CD4-positive, alpha-beta T cell (primary cell): ENCODE measurements at regions not wholly inside any gene's neighbourhood (a gene's known extent, or its start where the extent isn't known, plus 50 kb on each side); places are given as distances from the start of the nearest gene placed in this dataset.
"Not testable (repeated sequence)": the region's sequence is repeated elsewhere in the genome, so short reads cannot be mapped to it uniquely, and the experiment has no call there.

Experiments used
- ATAC-seq: fragments of 200-7000 bp; cut with Tn5 transposase; one replicate; pipeline ENCODE4 v1.10.0; 2022; ENCODE audit warnings: mild to moderate bottlenecking; ENCODE audit not compliant: poor library complexity
- CTCF ChIA-PET: fragments of 350-600 bp; sonication (Branson Sonifier 250); formaldehyde crosslinking; loops from one replicate; lab custom pipeline; 2021; ENCODE audit warnings: antibody characterized with exemption, inconsistent platforms; lab: Charles Lee
- POLR2A ChIA-PET: fragments of 350-600 bp; sonication (Branson Sonifier 250); formaldehyde crosslinking; loops from one replicate; lab custom pipeline; 2021; ENCODE audit warnings: antibody characterized with exemption, inconsistent platforms; lab: Charles Lee
- DNase-seq, 14 experiments: peaks; one replicate each; pipeline ENCODE4 v3.0.0-alpha.2; 2013 to 2020; ENCODE audit warnings: mixed read lengths in 2 of 14
- H3K27ac ChIP-seq, 2 donors: one replicate each; pipeline versions ENCODE4 v1.5.1 to v1.7.0; 2013; ENCODE audit warnings: low read length in 2 of 2, low read depth in 1 of 2, mild to moderate bottlenecking in 1 of 2
- H3K27me3 ChIP-seq, 2 experiments: 1 replicate in 1 of 2; 2 replicates in 1 of 2; pipeline versions ENCODE4 v1.6.1 to v1.7.0; 2013; ENCODE audit warnings: low read length in 2 of 2, control low read depth in 1 of 2, mild to moderate bottlenecking in 1 of 2, moderate library complexity in 1 of 2; ENCODE audit not compliant: insufficient read depth in 2 of 2, control insufficient read depth in 1 of 2
- H3K36me3 ChIP-seq: one replicate; pipeline ENCODE4 v1.6.1; 2013; ENCODE audit warnings: low read length, control low read depth; ENCODE audit not compliant: insufficient read depth
- H3K4me1 ChIP-seq: one replicate; pipeline ENCODE4 v1.6.1; 2013; ENCODE audit warnings: low read length, control low read depth; ENCODE audit not compliant: insufficient read depth
- H3K4me3 ChIP-seq: one replicate; pipeline ENCODE4 v1.5.1; 2013; ENCODE audit warnings: mild to moderate bottlenecking, low read length, moderate library complexity
- H3K9me3 ChIP-seq, 2 experiments: 1 replicate in 1 of 2; 2 replicates in 1 of 2; pipeline versions ENCODE4 v1.6.1 to v1.7.0; 2013; ENCODE audit warnings: low read length in 2 of 2, mild to moderate bottlenecking in 2 of 2, control low read depth in 1 of 2, moderate library complexity in 1 of 2; ENCODE audit not compliant: control insufficient read depth in 1 of 2, insufficient read depth in 1 of 2
- H3K27ac Mint-ChIP-seq: one replicate; pipeline ENCODE4 v1.8.0; 2020; ENCODE audit warnings: mixed read lengths
- H3K27me3 Mint-ChIP-seq: one replicate; pipeline ENCODE4 v1.8.0; 2021; ENCODE audit warnings: mixed read lengths
- H3K36me3 Mint-ChIP-seq: one replicate; pipeline ENCODE4 v1.8.0; 2021; ENCODE audit warnings: low read depth, mixed read lengths
- H3K4me1 Mint-ChIP-seq: one replicate; pipeline ENCODE4 v1.8.0; 2021; ENCODE audit warnings: low read depth, mixed read lengths
- H3K4me3 Mint-ChIP-seq: one replicate; pipeline ENCODE4 v1.8.0; 2020; ENCODE audit warnings: mild to moderate bottlenecking, mixed read lengths
- H3K9me3 Mint-ChIP-seq: one replicate; pipeline ENCODE4 v1.8.0; 2020; ENCODE audit warnings: mixed read lengths
- intact Hi-C, 2 experiments: fragments of 100-400 bp; cut with DNase I in 1 of 2; cut with micrococcal nuclease in 1 of 2; formaldehyde crosslinking; loops; one replicate each; pipeline versions ENCODE4 v1.15.1 to v1.9.0; 2023 to 2025; cut with DNase I, micrococcal nuclease
- TF ChIP-seq, protein P1 (sequence below): fragments of 200-600 bp; IDR thresholded peaks from one replicate; pipeline ENCODE4 v1.8.0; 2022; ENCODE audit warnings: antibody characterized with exemption, mild to moderate bottlenecking

DNA sequence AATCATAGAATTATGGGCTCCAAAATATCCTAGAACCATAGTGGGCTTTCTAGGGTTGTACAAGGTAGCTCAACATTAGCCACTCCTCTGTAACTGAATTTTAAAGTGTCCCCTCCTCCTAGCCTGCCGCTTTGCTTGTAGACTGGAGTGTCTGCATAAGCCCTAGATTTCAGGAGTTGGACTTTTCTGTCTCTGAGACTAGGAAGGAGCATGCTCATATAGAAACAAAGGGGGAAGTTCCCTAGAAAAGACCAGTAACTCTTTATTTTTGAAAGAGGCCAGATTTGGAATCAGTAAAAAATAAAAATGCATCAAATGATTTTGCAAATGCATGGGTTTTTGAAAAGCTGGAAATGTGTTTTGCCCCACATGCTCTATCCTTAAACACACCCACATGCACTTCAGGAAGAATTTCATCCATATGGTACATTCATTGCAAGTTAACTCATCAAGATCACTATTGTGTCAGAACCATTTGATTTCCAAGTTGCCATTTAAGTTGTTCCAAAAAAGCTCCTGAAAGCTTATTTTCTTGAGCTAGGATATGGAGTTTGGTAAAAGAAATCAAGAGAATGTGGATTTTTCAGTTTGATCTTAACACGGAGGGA, 121.0 kb upstream of the NR3C1 start:
- H3K4me3 Mint-ChIP-seq, result no peak overlapping the region
- no peak for ATAC-seq
- CTCF ChIA-PET, result interaction anchor here (1.2 to 2.1 kb wide), 2 partner anchors 21 to 52 kb away, joined by 3 to 5 read pairs; no protein-coding TSS in a partner anchor

DNA sequence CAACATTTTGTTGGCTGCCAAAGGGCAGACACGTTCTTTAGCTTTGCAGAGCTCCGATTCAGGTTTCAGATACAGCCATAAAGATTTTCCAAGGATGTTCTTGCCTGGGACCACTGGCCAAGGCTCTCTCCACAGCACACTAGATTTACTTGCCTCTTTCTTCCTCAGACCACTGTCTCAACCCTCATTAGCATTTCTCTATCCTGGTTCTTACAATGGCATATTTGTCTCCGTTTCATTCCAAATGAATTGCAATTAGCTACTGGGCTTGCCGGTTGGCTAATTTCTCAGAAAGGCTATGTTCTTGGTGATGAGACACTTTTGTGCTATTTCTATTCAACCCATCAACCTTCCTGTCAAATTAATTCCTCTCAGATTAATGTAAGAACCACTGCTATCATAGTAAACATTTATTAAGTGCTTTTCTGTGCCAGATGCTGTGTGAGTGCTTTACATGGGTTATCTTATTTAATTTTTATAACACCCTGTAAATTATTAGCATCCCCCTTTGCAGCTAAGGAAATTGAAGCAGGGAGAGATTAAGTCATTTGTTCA, 118.4 kb upstream of the NR3C1 start:
- intact Hi-C loops, result no loop called here
- H3K4me3 Mint-ChIP-seq, result no peak overlapping the region
- ChIA-PET POLR2A (interaction anchor here (0.7 kb wide), 1 partner anchor 119 kb away, joined by 3 read pairs; the partner anchor contains the start of gene NR3C1), CTCF (no interaction called here)
- peaks cover 4% of the 10 kb centered on the region for H3K27me3 Mint-ChIP-seq
- no peaks in the 10 kb centered on the region for H3K27me3 ChIP-seq
- no peak overlapping the region for H3K27ac Mint-ChIP-seq
- no peaks in the 10 kb centered on the region for H3K4me1 Mint-ChIP-seq
- H3K4me3 ChIP-seq, result no peak overlapping the region
- DNase-seq (no peak), ATAC-seq (no peak)
- TF ChIP-seq, protein P1, sequence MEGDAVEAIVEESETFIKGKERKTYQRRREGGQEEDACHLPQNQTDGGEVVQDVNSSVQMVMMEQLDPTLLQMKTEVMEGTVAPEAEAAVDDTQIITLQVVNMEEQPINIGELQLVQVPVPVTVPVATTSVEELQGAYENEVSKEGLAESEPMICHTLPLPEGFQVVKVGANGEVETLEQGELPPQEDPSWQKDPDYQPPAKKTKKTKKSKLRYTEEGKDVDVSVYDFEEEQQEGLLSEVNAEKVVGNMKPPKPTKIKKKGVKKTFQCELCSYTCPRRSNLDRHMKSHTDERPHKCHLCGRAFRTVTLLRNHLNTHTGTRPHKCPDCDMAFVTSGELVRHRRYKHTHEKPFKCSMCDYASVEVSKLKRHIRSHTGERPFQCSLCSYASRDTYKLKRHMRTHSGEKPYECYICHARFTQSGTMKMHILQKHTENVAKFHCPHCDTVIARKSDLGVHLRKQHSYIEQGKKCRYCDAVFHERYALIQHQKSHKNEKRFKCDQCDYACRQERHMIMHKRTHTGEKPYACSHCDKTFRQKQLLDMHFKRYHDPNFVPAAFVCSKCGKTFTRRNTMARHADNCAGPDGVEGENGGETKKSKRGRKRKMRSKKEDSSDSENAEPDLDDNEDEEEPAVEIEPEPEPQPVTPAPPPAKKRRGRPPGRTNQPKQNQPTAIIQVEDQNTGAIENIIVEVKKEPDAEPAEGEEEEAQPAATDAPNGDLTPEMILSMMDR, result no peak
- no peak overlapping the region for H3K27ac ChIP-seq
- no peaks in the 10 kb centered on the region for H3K36me3 Mint-ChIP-seq
- H3K4me1 ChIP-seq, result no peaks in the 10 kb centered on the region
- no peaks in the 10 kb centered on the region for H3K9me3 ChIP-seq
- H3K9me3 Mint-ChIP-seq, result no peaks in the 10 kb centered on the region
- H3K36me3 ChIP-seq, result no peaks in the 10 kb centered on the region

More for the DNA sequence above, 121.0 kb upstream of the NR3C1 start:
- DNase-seq, result no peak
- H3K27ac Mint-ChIP-seq, result no peak overlapping the region
- TF ChIP-seq, protein P1, result no peak
- H3K4me1 ChIP-seq, result no peaks in the 10 kb centered on the region
- H3K27ac ChIP-seq, result no peak overlapping the region
- no peaks in the 10 kb centered on the region for H3K4me1 Mint-ChIP-seq
- no peaks in the 10 kb centered on the region for H3K36me3 ChIP-seq
- no peaks in the 10 kb centered on the region for H3K27me3 ChIP-seq
- no peaks in the 10 kb centered on the region for H3K9me3 ChIP-seq
- POLR2A ChIA-PET, result no interaction called here
- peaks cover 4% of the 10 kb centered on the region for H3K27me3 Mint-ChIP-seq
- H3K4me3 ChIP-seq, result no peak overlapping the region
- intact Hi-C loops, result no loop called here
- no peaks in the 10 kb centered on the region for H3K36me3 Mint-ChIP-seq
- H3K9me3 Mint-ChIP-seq, result no peaks in the 10 kb centered on the region

DNA sequence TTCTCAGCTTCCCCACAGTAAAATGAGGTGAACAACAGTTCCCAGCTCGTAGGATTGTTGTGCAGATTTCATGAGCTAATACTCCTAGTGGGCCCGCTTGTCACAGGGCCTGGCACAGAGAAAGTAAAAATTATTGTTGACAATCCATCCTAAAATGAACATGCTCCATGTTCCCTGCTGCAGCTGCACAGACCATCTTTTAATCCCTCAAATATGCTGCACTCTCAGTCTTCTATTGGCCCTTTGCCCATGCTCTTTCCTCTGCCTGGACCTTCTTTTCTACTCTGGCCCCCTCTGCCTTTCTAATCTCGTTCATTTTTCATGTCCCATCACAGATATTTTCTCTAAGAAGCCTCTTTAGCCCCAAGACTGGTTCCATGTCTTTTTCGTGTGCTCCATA, 117.7 kb upstream of the NR3C1 start:
- no peaks in the 10 kb centered on the region for H3K4me1 Mint-ChIP-seq
- Histone ChIP-seq H3K27ac (no peak overlapping the region), H3K4me1 (no peaks in the 10 kb centered on the region), H3K9me3 (no peaks in the 10 kb centered on the region), H3K36me3 (no peaks in the 10 kb centered on the region), H3K27me3 (no peaks in the 10 kb centered on the region), H3K4me3 (no peak overlapping the region)
- intact Hi-C loops, result no loop called here
- no peaks in the 10 kb centered on the region for H3K36me3 Mint-ChIP-seq
- ChIA-PET CTCF (no interaction called here), POLR2A (no interaction called here)
- TF ChIP-seq, protein P1, result no peak
- no peak overlapping the region for H3K4me3 Mint-ChIP-seq
- H3K27me3 Mint-ChIP-seq, result peaks cover 4% of the 10 kb centered on the region
- H3K27ac Mint-ChIP-seq, result no peak overlapping the region
- DNase-seq (no peak), ATAC-seq (no peak)
- no peaks in the 10 kb centered on the region for H3K9me3 Mint-ChIP-seq

GRCh38 chr5:143519215-143519614, 115.7 kb upstream of the NR3C1 start:
- H3K4me3 ChIP-seq, H3K4me1 Mint-ChIP-seq, ATAC-seq, intact Hi-C loops, CTCF ChIA-PET, H3K27ac Mint-ChIP-seq, H3K4me1 ChIP-seq, H3K36me3 Mint-ChIP-seq, DNase-seq, H3K4me3 Mint-ChIP-seq, H3K36me3 ChIP-seq, POLR2A ChIA-PET, H3K27ac ChIP-seq, H3K27me3 Mint-ChIP-seq, H3K27me3 ChIP-seq, H3K9me3 Mint-ChIP-seq, H3K9me3 ChIP-seq: not testable (repeated sequence)

- H3K27ac Mint-ChIP-seq, intact Hi-C loops, H3K4me3 Mint-ChIP-seq, H3K4me3 ChIP-seq, H3K9me3 ChIP-seq, ATAC-seq, H3K36me3 ChIP-seq, H3K27me3 Mint-ChIP-seq, H3K27ac ChIP-seq, H3K27me3 ChIP-seq, CTCF ChIA-PET, POLR2A ChIA-PET, H3K4me1 Mint-ChIP-seq, DNase-seq, H3K36me3 Mint-ChIP-seq, H3K9me3 Mint-ChIP-seq, H3K4me1 ChIP-seq: not testable (repeated sequence)
Measured at GRCh38 chr5:143517824-143518223, 114.3 kb upstream of the NR3C1 start.
